H1 (cell line): ENCODE measurements at regions not wholly inside any gene's neighbourhood (a gene's known extent, or its start where the extent isn't known, plus 50 kb on each side); places are given as distances from the start of the nearest gene placed in this dataset.

Source experiments
- CTCF ChIA-PET: fragments of 300-600 bp; sonication (Branson Sonifier 250); formaldehyde crosslinking; loops from one replicate; lab custom pipeline; 2021; ENCODE audit not compliant: partially characterized antibody; lab: Charles Lee
- POLR2A ChIA-PET: fragments of 300-600 bp; sonication (Branson Sonifier 250); formaldehyde crosslinking; loops from one replicate; lab custom pipeline; 2021; ENCODE audit warnings: inconsistent platforms; ENCODE audit not compliant: partially characterized antibody; lab: Charles Lee
- DNase-seq, 2 experiments: peaks; one replicate each; pipeline versions ENCODE4 v3.0.0 to v3.0.0-alpha.2; 2010 to 2022; ENCODE audit warnings: low spot score in 2 of 2, low read depth in 1 of 2, mixed read lengths in 1 of 2
- FAIRE-seq: peaks from 2 replicates; lab custom pipeline; 2011; peaks lifted over from hg19 to GRCh38; lab: Jason Lieb, UNC
- H2AFZ ChIP-seq: 2 replicates; pipeline ENCODE4 v1.8.1; 2012; ENCODE audit warnings: low read length, inconsistent platforms
- H2AK5ac ChIP-seq: 2 replicates; pipeline ENCODE4 v1.6.1; 2013; ENCODE audit warnings: low read depth, low read length
- H2BK120ac ChIP-seq: replicated peaks from 2 replicates; pipeline ENCODE3; 2013; ENCODE audit warnings: low read depth, low read length, inconsistent platforms
- H2BK12ac ChIP-seq: 2 replicates; pipeline ENCODE4 v1.6.1; 2013; ENCODE audit warnings: low read depth, low read length
- H2BK15ac ChIP-seq: 2 replicates; pipeline ENCODE4 v1.6.1; 2013; ENCODE audit warnings: low read length
- H2BK20ac ChIP-seq: 2 replicates; pipeline ENCODE4 v1.6.1; 2013; ENCODE audit warnings: low read length
- H2BK5ac ChIP-seq: 2 replicates; pipeline ENCODE4 v1.6.1; 2013; ENCODE audit warnings: low read depth, low read length
- H3K14ac ChIP-seq: 2 replicates; pipeline ENCODE4 v1.6.1; 2013; ENCODE audit warnings: inconsistent platforms; ENCODE audit not compliant: insufficient read length
- H3K18ac ChIP-seq: 2 replicates; pipeline ENCODE4 v1.6.1; 2013; ENCODE audit warnings: low read length; ENCODE audit errors: extremely low read depth
- H3K23ac ChIP-seq: 2 replicates; pipeline ENCODE4 v1.6.1; 2013; ENCODE audit warnings: inconsistent platforms; ENCODE audit not compliant: insufficient read length
- H3K23me2 ChIP-seq: 2 replicates; pipeline ENCODE4 v1.6.1; 2013; ENCODE audit warnings: low read depth, low read length
- H3K27ac ChIP-seq: 2 replicates; pipeline ENCODE4 v1.6.1; 2011; ENCODE audit warnings: low read depth, low read length, inconsistent platforms
- H3K27me3 ChIP-seq, 4 experiments: replicated peaks in 1 of 4; 1 replicate in 1 of 4; 2 replicates in 3 of 4; pipeline versions ENCODE4 v1.6.1 to v1.8.1; 2011 to 2013; ENCODE audit warnings: low read length in 3 of 4, mild to moderate bottlenecking in 3 of 4, inconsistent platforms in 2 of 4, mixed read lengths in 2 of 4, moderate library complexity in 1 of 4; ENCODE audit not compliant: control insufficient read depth in 3 of 4, insufficient read depth in 3 of 4; ENCODE audit errors: extremely low read depth in 1 of 4
- H3K36me3 ChIP-seq, 4 experiments: 2 replicates each; pipeline versions ENCODE4 v1.6.1 to v1.8.1; 2011 to 2013; ENCODE audit warnings: mild to moderate bottlenecking in 4 of 4, low read length in 3 of 4, moderate library complexity in 2 of 4, control low read depth in 1 of 4, inconsistent platforms in 1 of 4; ENCODE audit not compliant: insufficient read depth in 4 of 4, control insufficient read depth in 2 of 4
- H3K4ac ChIP-seq: replicated peaks from 2 replicates; pipeline ENCODE3; 2013; ENCODE audit warnings: low read length, low read depth, mixed read lengths, inconsistent platforms; ENCODE audit not compliant: insufficient read length
- H3K4me1 ChIP-seq, 4 experiments: replicated peaks in 1 of 4; 1 replicate in 1 of 4; 2 replicates in 3 of 4; pipeline versions ENCODE4 v1.6.1 to v1.8.1; 2011 to 2013; ENCODE audit warnings: low read length in 3 of 4, inconsistent platforms in 2 of 4, mixed read lengths in 1 of 4; ENCODE audit not compliant: insufficient read depth in 4 of 4, control insufficient read depth in 3 of 4
- H3K4me2 ChIP-seq, 2 experiments: 2 replicates each; pipeline versions ENCODE4 v1.6.1 to v1.8.1; 2011 to 2013; ENCODE audit warnings: low read depth in 2 of 2, low read length in 2 of 2, control low read depth in 1 of 2, inconsistent platforms in 1 of 2, mild to moderate bottlenecking in 1 of 2; ENCODE audit not compliant: insufficient read depth in 1 of 2
- H3K4me3 ChIP-seq, 4 experiments: fragments of 200-600, 300-600 bp in 1 of 4; sonication (generic), shearing (Covaris generic), sonication (Bioruptor Twin) in 1 of 4; 2 replicates each; pipeline versions ENCODE4 v1.5.1 to v1.8.1; 2011 to 2016; ENCODE audit warnings: low read length in 4 of 4, low read depth in 3 of 4, control low read depth in 2 of 4, inconsistent platforms in 2 of 4, mild to moderate bottlenecking in 2 of 4, mixed read lengths in 1 of 4, moderate library complexity in 1 of 4; ENCODE audit not compliant: insufficient read depth in 2 of 4; ENCODE audit errors: extremely low read depth in 1 of 4
- H3K56ac ChIP-seq: replicated peaks from 2 replicates; pipeline ENCODE3; 2013; ENCODE audit warnings: low read depth, mild to moderate bottlenecking, mixed read lengths, low read length, inconsistent platforms; ENCODE audit not compliant: insufficient read length
- H3K79me1 ChIP-seq: 2 replicates; pipeline ENCODE4 v1.6.1; 2013; ENCODE audit warnings: low read depth, low read length, control low read depth
- H3K79me2 ChIP-seq, 2 experiments: 2 replicates each; pipeline versions ENCODE4 v1.6.1 to v1.8.1; 2012 to 2013; ENCODE audit warnings: low read length in 2 of 2, mild to moderate bottlenecking in 2 of 2, inconsistent platforms in 1 of 2; ENCODE audit not compliant: insufficient read depth in 2 of 2, control insufficient read depth in 1 of 2
- H3K9ac ChIP-seq, 4 experiments: replicated peaks in 1 of 4; 1 replicate in 1 of 4; 2 replicates in 3 of 4; pipeline versions ENCODE4 v1.6.1 to v1.8.1; 2011 to 2013; ENCODE audit warnings: low read depth in 3 of 4, low read length in 3 of 4, control low read depth in 2 of 4, mild to moderate bottlenecking in 2 of 4, moderate library complexity in 2 of 4, inconsistent platforms in 1 of 4; ENCODE audit errors: extremely low read depth in 1 of 4
- H3K9me3 ChIP-seq, 2 experiments: 2 replicates each; pipeline versions ENCODE4 v1.6.1 to v1.8.1; 2012 to 2013; ENCODE audit warnings: mild to moderate bottlenecking in 2 of 2, moderate library complexity in 2 of 2, control low read depth in 1 of 2, inconsistent platforms in 1 of 2, low read depth in 1 of 2, low read length in 1 of 2, mixed read lengths in 1 of 2; ENCODE audit not compliant: insufficient read depth in 2 of 2
- H4K20me1 ChIP-seq, 2 experiments: replicated peaks in 1 of 2; 2 replicates each; pipeline versions ENCODE3 to v1.8.1; 2011 to 2013; ENCODE audit warnings: inconsistent platforms in 2 of 2, low read length in 2 of 2, mild to moderate bottlenecking in 1 of 2; ENCODE audit not compliant: insufficient read depth in 2 of 2, control insufficient read depth in 1 of 2
- H4K5ac ChIP-seq: 2 replicates; pipeline ENCODE4 v1.6.1; 2013; ENCODE audit warnings: low read length, low read depth, mixed read lengths, inconsistent platforms; ENCODE audit not compliant: insufficient read length
- H4K8ac ChIP-seq: 2 replicates; pipeline ENCODE4 v1.8.0; 2013; ENCODE audit warnings: mild to moderate bottlenecking, moderate library complexity, low read length, inconsistent platforms; ENCODE audit not compliant: insufficient read depth; ENCODE audit errors: extremely low read depth
- H4K91ac ChIP-seq: replicated peaks from 2 replicates; pipeline ENCODE3; 2013; ENCODE audit warnings: low read length, mixed read lengths, inconsistent platforms; ENCODE audit not compliant: insufficient read length
- EGR1 ChIP-seq: IDR thresholded peaks from 2 replicates; pipeline ENCODE4 v1.6.1; 2011; ENCODE audit warnings: low read depth, low read length, borderline replicate concordance
- GABPA ChIP-seq: IDR thresholded peaks from 2 replicates; pipeline ENCODE4 v1.6.1; 2011; ENCODE audit warnings: mild to moderate bottlenecking, low read length, moderate library complexity, borderline replicate concordance; ENCODE audit not compliant: insufficient read depth
- KDM1A ChIP-seq: fragments of 200-600, 300-600 bp; sonication (generic); IDR thresholded peaks from 2 replicates; pipeline ENCODE4 v1.7.1; 2016; ENCODE audit warnings: mild to moderate bottlenecking, low read length, borderline replicate concordance
- NRF1 ChIP-seq: IDR thresholded peaks from 2 replicates; pipeline ENCODE4 v1.6.1; 2011; ENCODE audit warnings: mild to moderate bottlenecking, low read depth, low read length, improper control_type of control experiment
- POLR2AphosphoS5 ChIP-seq: IDR thresholded peaks from 2 replicates; pipeline ENCODE4 v1.6.1; 2011; ENCODE audit warnings: low read depth, low read length
- RNF2 ChIP-seq: fragments of 200-900, 300-1000 bp; sonication (generic); IDR thresholded peaks from 2 replicates; pipeline ENCODE4 v1.7.1; 2016; ENCODE audit warnings: borderline replicate concordance, low read depth, mild to moderate bottlenecking, antibody characterized with exemption, low read length; ENCODE audit not compliant: poor library complexity, severe bottlenecking; ENCODE audit errors: missing control alignments
- SP1 ChIP-seq: IDR thresholded peaks from 2 replicates; pipeline ENCODE4 v1.6.1; 2011; ENCODE audit warnings: low read depth, low read length
- TBP ChIP-seq: IDR thresholded peaks from 2 replicates; pipeline ENCODE4 v1.6.1; 2011; ENCODE audit warnings: low read depth, low read length, improper control_type of control experiment
- WGBS, 2 experiments: shearing (Covaris generic) in 1 of 2; methylation state at CpG; one replicate each; pipeline versions ENCODE4 v1.1.6 to v1.1.7; 2013 to 2015; ENCODE audit warnings: low lambda C conversion rate in 2 of 2, mixed read lengths in 2 of 2, inconsistent platforms in 1 of 2, low coverage in 1 of 2, missing lambda C conversion rate in 1 of 2; ENCODE audit not compliant: insufficient replicate concordance in 2 of 2, insufficient coverage in 1 of 2, insufficient read length in 1 of 2; ENCODE audit errors: extremely low coverage in 1 of 2, missing lambda C conversion rate in 1 of 2; 5-methylcytosine and 5-hydroxymethylcytosine counted together

DNA sequence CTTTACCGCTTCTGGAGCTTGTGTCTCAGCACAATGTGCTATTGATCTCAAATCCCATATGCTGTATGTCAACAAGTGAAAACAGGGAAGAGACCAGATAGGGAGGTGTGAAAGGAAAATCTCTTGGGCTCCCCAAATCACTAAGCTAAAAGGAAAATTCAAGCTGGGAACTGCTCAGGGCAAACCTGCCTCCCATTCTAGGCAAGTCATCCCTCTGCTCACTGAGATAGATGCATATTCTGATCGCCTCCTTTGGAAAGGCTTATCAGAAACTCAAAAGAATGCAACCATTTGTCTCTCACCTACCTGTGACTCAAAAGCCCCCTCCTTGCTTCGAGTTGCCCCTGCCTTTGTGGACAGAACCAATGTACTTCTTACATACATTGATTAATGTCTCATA, 161.1 kb upstream of the LYZL1 start:
- WGBS, 2 experiments = 58% methylated on average over 3 of the region's 3 CpGs; no CpG with 5 or more reads in 1 of the 2 experiments
- Histone ChIP-seq H3K56ac (no peak overlapping the region), H3K4ac (no peak overlapping the region), H3K23me2 (no peaks in the 10 kb centered on the region), H3K23ac (no peak overlapping the region), H3K4me3 (no peak overlapping the region), H3K79me1 (no peaks in the 10 kb centered on the region), H4K91ac (no peak overlapping the region), H2BK20ac (peak overlapping the region; percentile 72; the same call in 1 of the 2 replicates), H2BK120ac (no peak overlapping the region), H2AK5ac (0 out of 2 replicates have a peak overlapping the region, but pooled peaks have one; percentile 76), H3K9ac (no peak overlapping the region), H3K27me3 (no peaks in the 10 kb centered on the region), H2BK5ac (no peak overlapping the region), H4K20me1 (no peaks in the 10 kb centered on the region), H4K5ac (no peak overlapping the region), H4K8ac (no peak overlapping the region), H2AFZ (no peak overlapping the region), H3K18ac (no peak overlapping the region), H3K9me3 (no peaks in the 10 kb centered on the region), H3K79me2 (no peaks in the 10 kb centered on the region), H2BK15ac (peak overlapping the region; percentile 88; the same call in 1 of the 2 replicates), H3K27ac (no peak overlapping the region), H3K4me2 (no peak overlapping the region), H3K14ac (no peak overlapping the region), H2BK12ac (peak overlapping the region; percentile 75; the same call in 1 of the 2 replicates), H3K4me1 (peaks cover 0 to 5% (median 0%) of the 10 kb centered on the region in 4 experiments; a peak in 2 of 7 replicates), H3K36me3 (no peaks in the 10 kb centered on the region)
- FAIRE-seq (no peak), DNase-seq (no peak)
- POLR2A ChIA-PET = interaction anchor here (0.7 to 1.2 kb wide), 2 partner anchors 15 to 452 kb away, joined by 4 to 6 read pairs; no protein-coding TSS in a partner anchor
- TF ChIP-seq KDM1A = no peak
- no peak for TF ChIP-seq SP1
- TF ChIP-seq GABPA = no peak
- TF ChIP-seq NRF1 = no peak
- TF ChIP-seq EGR1 = no peak
- TF ChIP-seq RNF2 = no peak
- TF ChIP-seq POLR2AphosphoS5 = no peak
- TF ChIP-seq TBP = no peak
- CTCF ChIA-PET = interaction anchor here (0.8 to 2.9 kb wide), 12 partner anchors 9 to 486 kb away, joined by 3 to 10 read pairs (median 4); no protein-coding TSS in a partner anchor
